ENCODE measurements at regions not wholly inside any gene's neighbourhood (a gene's known extent, or its start where the extent isn't known, plus 50 kb on each side); places are given as distances from the start of the nearest gene placed in this dataset.

DNA sequence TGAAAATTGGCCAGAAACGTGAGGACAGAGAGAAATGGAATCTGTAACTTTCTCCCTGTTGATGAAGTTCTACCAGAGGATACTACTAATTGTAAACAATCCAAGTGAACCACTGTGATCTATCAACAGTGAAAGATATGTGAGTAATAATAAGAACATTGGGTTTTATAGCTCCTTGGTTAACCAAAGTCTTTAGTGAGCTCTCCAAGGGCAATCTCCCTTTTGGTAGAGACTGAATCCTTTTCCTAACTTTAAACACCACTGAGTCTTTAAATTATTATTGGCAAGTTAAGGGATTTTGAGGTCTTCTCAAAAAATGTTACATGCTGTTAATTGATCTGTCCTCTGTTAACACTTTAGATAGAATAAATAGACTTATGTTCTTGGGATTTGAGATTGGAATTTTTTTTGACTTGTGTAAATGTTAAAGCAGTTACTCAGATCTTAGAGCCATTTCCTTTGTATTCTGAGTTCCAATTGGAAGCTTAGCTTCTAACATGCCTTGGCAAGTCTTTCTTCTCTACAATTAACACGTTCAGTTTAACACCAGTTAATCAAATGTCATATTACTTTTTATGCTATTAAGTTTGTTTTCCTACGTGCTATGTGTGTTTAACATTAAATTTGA lies 338.2 kb upstream of the DDHD1 start:
- intact Hi-C loops (cut with micrococcal nuclease), result no loop called here
- H3K9me3 Mint-ChIP-seq, result peaks cover 5% of the 10 kb centered on the region
- no peaks in the 10 kb centered on the region for H3K27me3 Mint-ChIP-seq
- no peaks in the 10 kb centered on the region for H3K4me1 Mint-ChIP-seq (ENCODE audit: low read depth)
- no peak overlapping the region for H3K27ac Mint-ChIP-seq
- no peak overlapping the region for H3K4me3 Mint-ChIP-seq
- no peaks in the 10 kb centered on the region for H3K36me3 Mint-ChIP-seq (ENCODE audit: low read depth)

DNA sequence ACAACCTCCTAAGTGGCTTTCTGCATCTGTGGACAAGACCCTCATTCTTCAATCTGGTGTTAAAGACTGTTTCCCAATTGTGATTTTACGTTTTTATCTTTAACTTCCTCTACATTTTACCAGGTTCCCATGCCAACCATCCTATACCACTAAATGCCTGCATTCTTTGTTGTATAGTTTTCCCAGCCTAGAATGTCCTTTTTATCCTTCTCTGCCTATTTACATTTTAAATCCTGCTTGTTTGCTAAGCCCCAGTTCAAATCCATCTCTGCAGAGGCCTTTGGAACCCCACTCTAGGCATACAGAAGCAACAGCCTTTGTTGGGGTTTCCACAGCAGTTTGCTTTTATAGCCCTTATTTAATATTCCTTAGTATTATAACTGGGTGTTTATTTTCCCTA lies 325.1 kb upstream of the DDHD1 start:
- intact Hi-C loops (cut with micrococcal nuclease), result no loop called here
- Mint-ChIP-seq H3K4me1 (ENCODE audit: low read depth) (no peaks in the 10 kb centered on the region), H3K4me3 (no peak overlapping the region), H3K36me3 (ENCODE audit: low read depth) (no peaks in the 10 kb centered on the region), H3K27ac (no peak overlapping the region), H3K27me3 (no peaks in the 10 kb centered on the region), H3K9me3 (peaks cover 45% of the 10 kb centered on the region)

DNA sequence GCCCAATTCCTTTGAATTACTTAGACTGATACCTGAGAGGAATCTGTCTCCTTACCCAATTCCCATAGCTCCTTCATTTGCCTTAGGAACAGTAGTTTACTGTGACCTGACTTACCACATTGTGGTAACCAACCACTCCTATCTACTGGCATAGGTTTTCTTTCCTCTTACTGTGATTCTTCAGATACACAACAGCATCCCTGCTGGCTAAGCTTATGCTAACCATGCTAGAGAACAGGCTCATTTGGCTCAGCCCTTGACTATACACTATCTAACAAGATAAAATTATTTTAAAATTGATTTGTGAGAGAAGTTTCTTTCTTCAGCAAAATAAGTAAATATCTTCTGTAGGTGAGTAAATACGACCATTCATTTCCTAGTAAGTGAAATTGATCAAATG lies 320.4 kb upstream of the DDHD1 start:
- intact Hi-C loops (cut with micrococcal nuclease), result no loop called here
- Mint-ChIP-seq H3K36me3 (ENCODE audit: low read depth) (no peaks in the 10 kb centered on the region), H3K27ac (no peak overlapping the region), H3K27me3 (no peaks in the 10 kb centered on the region), H3K9me3 (peaks cover 13% of the 10 kb centered on the region), H3K4me1 (ENCODE audit: low read depth) (no peaks in the 10 kb centered on the region), H3K4me3 (no peak overlapping the region)

DNA sequence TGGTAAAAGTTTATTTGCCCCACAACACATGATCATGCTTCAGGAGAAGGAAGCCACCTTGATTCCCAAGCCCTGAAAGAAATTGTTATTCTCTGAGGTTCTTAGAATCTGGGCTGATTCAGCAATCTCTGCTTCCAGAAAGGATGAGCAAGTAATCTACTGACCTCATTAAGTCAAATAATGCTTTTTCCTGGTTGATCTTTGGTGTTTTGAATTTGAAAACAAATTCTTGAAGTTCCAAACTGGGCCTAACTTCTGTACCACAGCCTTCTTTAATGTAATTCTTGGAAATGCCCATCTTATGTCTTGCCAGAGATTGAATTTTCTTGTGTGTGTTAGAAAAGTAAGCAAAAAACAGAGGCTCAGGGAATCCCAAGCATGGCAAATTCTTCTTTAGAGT lies 319.2 kb upstream of the DDHD1 start:
- H3K9me3 Mint-ChIP-seq, result peaks cover 3% of the 10 kb centered on the region
- H3K4me3 Mint-ChIP-seq, result no peak overlapping the region
- intact Hi-C loops (cut with micrococcal nuclease), result no loop called here
- no peak overlapping the region for H3K27ac Mint-ChIP-seq
- no peaks in the 10 kb centered on the region for H3K4me1 Mint-ChIP-seq (ENCODE audit: low read depth)
- H3K36me3 Mint-ChIP-seq (ENCODE audit: low read depth), result no peaks in the 10 kb centered on the region
- H3K27me3 Mint-ChIP-seq, result no peaks in the 10 kb centered on the region

DNA sequence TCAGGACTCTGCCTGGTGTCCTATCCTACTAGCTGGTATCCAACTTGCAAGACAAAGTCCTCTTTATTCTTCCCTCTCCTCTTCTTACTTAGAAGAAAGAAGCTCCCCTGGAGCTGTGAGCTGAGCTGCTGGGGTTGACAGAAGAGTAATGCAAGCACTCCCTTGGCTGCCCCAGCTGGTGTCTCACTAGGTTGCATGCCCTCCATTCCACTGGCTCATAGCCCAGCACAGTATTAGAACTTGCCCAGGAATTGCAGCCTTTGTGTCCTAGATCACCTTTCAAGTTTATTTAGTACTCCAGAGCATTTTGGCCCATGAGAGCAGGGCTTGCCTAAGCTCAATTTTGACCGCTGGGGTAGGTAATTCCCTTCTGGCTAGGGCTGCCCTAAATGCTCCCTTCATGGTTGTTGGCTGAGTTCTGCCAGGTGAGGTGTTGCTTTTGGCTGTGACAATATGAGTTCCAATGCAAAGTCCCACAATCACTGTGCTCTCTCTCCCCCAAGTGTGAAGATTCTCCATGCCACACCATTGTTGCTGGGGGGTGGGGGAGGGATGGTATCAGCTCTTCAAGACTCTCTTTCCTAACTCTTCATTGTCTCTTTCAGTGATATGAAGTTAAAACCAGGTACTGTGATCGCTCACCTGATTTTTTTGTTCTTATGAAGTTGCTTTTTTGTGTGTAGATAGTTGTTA lies 317.4 kb upstream of the DDHD1 start:
- intact Hi-C loops (cut with micrococcal nuclease), result no loop called here
- H3K27ac Mint-ChIP-seq, result no peak overlapping the region
- H3K27me3 Mint-ChIP-seq, result no peaks in the 10 kb centered on the region
- no peaks in the 10 kb centered on the region for H3K36me3 Mint-ChIP-seq (ENCODE audit: low read depth)
- no peaks in the 10 kb centered on the region for H3K4me1 Mint-ChIP-seq (ENCODE audit: low read depth)
- no peaks in the 10 kb centered on the region for H3K9me3 Mint-ChIP-seq
- no peak overlapping the region for H3K4me3 Mint-ChIP-seq

DNA sequence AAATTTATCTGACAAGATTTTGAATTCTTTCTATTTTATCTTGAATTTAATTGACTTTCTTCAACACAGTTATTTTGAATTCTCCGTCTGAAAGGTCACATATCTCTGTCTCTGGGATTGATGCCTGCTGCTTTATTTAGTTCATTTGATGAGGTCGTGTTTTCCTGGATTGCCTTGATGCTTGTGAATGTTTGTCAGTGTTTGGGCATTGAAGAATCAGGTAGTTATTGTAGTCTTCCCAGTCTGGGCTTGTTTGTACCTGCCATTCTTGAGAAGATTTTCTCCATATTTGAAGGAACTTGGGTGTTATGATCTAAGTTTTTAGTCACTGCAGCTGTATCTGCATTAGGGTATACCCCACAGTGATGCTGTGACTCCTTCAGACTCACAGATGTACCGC lies 315.8 kb upstream of the DDHD1 start:
- intact Hi-C loops (cut with micrococcal nuclease), result no loop called here
- no peaks in the 10 kb centered on the region for H3K27me3 Mint-ChIP-seq
- no peak overlapping the region for H3K27ac Mint-ChIP-seq
- no peak overlapping the region for H3K4me3 Mint-ChIP-seq
- H3K36me3 Mint-ChIP-seq (ENCODE audit: low read depth), result no peaks in the 10 kb centered on the region
- H3K9me3 Mint-ChIP-seq, result no peaks in the 10 kb centered on the region
- no peaks in the 10 kb centered on the region for H3K4me1 Mint-ChIP-seq (ENCODE audit: low read depth)

DNA sequence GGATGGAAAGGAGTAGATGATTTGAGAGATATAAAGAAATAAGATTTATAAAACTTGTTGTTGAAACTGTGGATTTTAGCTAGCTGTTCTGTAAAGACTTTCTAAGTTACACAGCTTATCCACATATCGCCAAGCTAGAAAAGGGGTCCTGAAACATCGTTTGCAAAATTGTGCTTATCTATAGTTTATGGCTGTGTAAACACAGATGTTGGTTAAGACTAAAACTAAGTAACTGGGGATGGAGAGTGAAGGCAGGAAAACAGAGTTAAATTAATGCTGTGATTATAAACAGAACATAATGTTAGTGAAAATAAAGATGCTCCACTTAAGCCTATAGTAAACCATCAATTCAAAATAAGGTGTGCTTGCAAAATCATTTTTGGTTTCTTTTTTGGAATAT lies 311.3 kb upstream of the DDHD1 start:
- Mint-ChIP-seq H3K4me3 (no peak overlapping the region), H3K9me3 (peaks cover 7% of the 10 kb centered on the region)
- intact Hi-C loops (cut with micrococcal nuclease), result no loop called here

DNA sequence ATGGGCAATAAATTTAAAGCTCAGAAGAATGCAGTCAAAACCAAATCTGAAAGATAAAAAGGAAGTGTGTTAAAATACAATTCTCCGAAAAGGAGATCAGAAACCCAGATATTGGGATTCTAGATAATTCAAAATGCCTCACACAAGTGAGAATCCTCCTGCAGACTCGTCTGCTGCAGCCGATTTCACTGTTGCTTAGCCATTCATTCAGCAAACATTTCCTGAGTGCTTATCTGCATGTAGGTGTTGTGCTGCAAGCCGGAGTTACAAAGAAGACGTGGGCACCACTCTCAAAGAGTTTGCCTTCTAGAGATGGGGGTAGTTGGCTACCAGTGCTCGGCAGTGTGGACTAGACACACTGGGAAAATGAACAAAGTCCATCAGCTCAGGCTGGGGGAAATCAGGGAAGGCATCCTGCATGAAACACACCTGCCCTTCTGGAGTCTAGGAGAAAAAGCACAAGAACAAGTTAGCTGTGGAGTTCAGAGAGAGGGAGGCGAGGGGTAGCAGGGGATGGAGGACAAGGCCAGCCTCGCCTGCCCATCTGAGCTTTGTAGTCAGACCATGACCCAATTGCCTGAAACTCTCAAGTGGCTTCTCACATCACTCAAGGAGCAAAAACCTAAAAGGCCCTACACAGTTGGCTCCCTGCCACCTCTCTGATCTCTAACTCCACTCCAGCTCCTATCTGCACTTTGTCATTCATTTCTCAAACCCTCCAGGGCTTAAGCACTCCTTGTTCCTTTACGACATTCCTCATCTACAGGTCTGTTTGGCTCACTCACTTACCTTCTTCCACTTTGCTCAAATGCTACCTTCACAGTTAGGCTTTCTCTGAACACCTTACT lies 310.0 kb upstream of the DDHD1 start:
- Mint-ChIP-seq H3K4me1 (ENCODE audit: low read depth) (no peaks in the 10 kb centered on the region), H3K4me3 (no peak overlapping the region), H3K36me3 (ENCODE audit: low read depth) (no peaks in the 10 kb centered on the region), H3K9me3 (peaks cover 7% of the 10 kb centered on the region), H3K27ac (no peak overlapping the region), H3K27me3 (no peaks in the 10 kb centered on the region)
- intact Hi-C loops (cut with micrococcal nuclease), result no loop called here

More for the DNA sequence above, 311.3 kb upstream of the DDHD1 start:
- Mint-ChIP-seq H3K4me1 (ENCODE audit: low read depth) (no peaks in the 10 kb centered on the region), H3K27me3 (no peaks in the 10 kb centered on the region), H3K36me3 (ENCODE audit: low read depth) (no peaks in the 10 kb centered on the region), H3K27ac (no peak overlapping the region)

DNA sequence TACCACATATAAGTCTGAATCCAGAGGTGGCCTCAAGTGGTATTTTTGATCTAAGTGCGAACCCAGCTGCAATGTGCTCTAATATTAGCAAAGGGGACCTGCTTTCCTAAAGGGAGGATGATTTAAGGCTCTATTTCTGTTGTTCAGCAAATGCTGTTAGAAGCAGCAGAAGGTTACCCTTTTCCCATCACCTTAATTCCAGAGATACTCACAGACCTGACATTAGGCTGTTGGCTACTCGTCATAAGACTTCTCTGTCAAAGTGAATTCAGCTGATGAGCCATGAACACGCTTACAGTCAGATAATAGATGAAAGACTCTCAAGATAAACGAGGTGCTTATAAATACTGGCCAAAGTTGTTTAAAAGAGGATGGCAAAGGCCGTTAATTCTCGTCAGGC lies 308.7 kb upstream of the DDHD1 start:
- no peaks in the 10 kb centered on the region for H3K36me3 Mint-ChIP-seq (ENCODE audit: low read depth)
- H3K9me3 Mint-ChIP-seq, result peaks cover 7% of the 10 kb centered on the region
- no peak overlapping the region for H3K4me3 Mint-ChIP-seq
- no peaks in the 10 kb centered on the region for H3K27me3 Mint-ChIP-seq
- no peaks in the 10 kb centered on the region for H3K4me1 Mint-ChIP-seq (ENCODE audit: low read depth)
- intact Hi-C loops (cut with micrococcal nuclease), result no loop called here
- no peak overlapping the region for H3K27ac Mint-ChIP-seq

DNA sequence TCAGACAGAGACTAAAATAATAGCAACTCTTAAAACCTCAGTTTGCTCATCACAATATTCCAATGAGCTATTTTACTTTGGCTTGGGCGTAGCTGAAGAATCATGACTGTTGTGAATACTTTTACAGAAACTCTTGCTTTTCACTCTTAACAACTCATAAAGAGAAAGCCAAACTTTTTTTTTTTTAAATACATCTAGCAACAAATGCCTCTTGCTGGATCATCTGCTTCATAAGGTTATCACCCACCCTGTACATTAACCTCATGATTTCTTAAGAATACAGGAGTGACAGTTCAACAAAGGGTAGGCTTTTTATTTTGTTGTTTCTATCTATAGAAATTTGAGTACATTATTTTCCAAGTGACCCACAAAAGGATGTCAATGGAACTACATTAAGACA lies 307.4 kb upstream of the DDHD1 start:
- intact Hi-C loops (cut with micrococcal nuclease), result no loop called here
- Mint-ChIP-seq H3K4me3 (no peak overlapping the region), H3K9me3 (peaks cover 7% of the 10 kb centered on the region), H3K36me3 (ENCODE audit: low read depth) (no peaks in the 10 kb centered on the region), H3K4me1 (ENCODE audit: low read depth) (no peaks in the 10 kb centered on the region), H3K27ac (no peak overlapping the region), H3K27me3 (no peaks in the 10 kb centered on the region)

DNA sequence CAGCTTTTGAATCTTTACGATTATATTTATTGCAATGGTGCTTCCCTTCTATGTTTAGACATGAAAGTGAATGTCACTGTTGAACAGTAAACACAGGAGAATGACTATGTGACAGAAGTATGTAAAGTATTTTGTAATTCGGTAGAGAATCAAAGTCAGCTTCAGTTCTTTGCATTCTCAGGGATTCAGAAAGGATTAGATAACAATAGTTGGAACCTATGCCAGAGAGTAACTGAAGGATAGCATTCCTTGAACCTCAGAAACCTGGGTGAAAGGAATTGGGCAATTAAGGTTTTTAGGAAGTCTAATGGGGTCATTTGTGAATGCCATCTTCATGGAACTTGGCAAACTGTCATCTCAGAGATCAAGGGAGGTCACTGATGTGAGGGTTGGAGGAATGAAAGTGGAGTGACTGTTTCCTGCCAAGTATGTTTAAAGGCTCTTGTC lies 305.3 kb upstream of the DDHD1 start:
- Mint-ChIP-seq H3K4me1 (ENCODE audit: low read depth) (no peaks in the 10 kb centered on the region), H3K36me3 (ENCODE audit: low read depth) (no peaks in the 10 kb centered on the region)

DNA sequence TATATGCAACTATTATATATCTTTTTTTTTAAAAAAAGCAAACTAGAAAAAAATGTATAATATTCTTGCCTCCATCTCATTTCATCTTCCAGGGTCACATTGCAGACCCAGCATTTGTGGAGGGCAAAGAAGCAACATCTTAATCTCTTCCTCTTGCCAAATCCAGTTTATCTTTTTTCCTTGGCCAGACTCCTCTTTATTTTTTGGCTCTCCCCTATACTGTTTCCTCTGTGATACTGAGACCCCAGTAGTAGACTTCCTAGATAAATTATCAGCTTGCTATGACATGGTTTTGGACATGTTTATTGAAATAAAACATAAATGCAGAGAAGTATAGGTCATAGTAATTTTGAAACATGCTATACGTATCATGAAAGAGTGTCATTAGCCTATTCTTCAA lies 303.8 kb upstream of the DDHD1 start:
- H3K27ac Mint-ChIP-seq, result no peak overlapping the region
- H3K27me3 Mint-ChIP-seq, result no peaks in the 10 kb centered on the region
- intact Hi-C loops (cut with micrococcal nuclease), result no loop called here
- no peaks in the 10 kb centered on the region for H3K36me3 Mint-ChIP-seq (ENCODE audit: low read depth)
- no peaks in the 10 kb centered on the region for H3K4me1 Mint-ChIP-seq (ENCODE audit: low read depth)
- H3K4me3 Mint-ChIP-seq, result no peak overlapping the region
- peaks cover 7% of the 10 kb centered on the region for H3K9me3 Mint-ChIP-seq

More for the DNA sequence above, 305.3 kb upstream of the DDHD1 start:
- Mint-ChIP-seq H3K27ac (no peak overlapping the region), H3K4me3 (no peak overlapping the region), H3K9me3 (peaks cover 7% of the 10 kb centered on the region), H3K27me3 (no peaks in the 10 kb centered on the region)
- intact Hi-C loops (cut with micrococcal nuclease), result no loop called here

DNA sequence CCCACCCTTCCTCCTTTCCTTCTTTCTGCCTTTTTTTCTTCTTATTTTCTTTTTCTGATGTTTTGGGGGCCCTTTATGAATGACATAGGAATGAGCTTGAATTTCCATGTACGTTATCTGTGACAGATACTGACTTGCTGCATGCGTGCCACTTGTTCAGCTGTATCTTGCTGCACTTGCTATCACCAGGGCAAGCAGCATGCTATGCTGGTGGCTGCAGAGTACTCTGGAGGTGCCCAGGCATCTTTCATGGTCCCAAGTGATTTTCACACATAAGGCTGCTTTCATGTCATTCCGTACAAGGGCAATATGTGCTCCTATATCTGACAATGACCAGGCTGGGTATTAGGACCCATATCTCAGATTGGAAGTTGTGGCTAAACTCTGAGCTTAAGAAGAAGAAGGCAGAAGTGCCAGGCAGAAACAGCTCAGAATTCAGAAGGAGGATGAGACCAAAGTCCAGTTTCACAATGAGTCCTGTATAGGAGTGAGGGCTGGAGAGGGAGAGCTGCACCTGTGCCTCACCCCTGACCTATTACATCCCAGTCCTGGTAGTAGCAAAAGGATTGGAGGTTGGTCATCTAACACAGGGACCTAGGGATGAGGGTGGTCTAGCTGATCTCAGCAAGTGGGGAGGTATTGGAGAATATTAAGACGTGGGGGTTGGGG lies 299.0 kb upstream of the DDHD1 start:
- no peaks in the 10 kb centered on the region for H3K27me3 Mint-ChIP-seq
- no peaks in the 10 kb centered on the region for H3K4me1 Mint-ChIP-seq (ENCODE audit: low read depth)
- no peaks in the 10 kb centered on the region for H3K36me3 Mint-ChIP-seq (ENCODE audit: low read depth)
- no peak overlapping the region for H3K27ac Mint-ChIP-seq
- intact Hi-C loops (cut with micrococcal nuclease), result no loop called here
- no peak overlapping the region for H3K4me3 Mint-ChIP-seq
- H3K9me3 Mint-ChIP-seq, result no peaks in the 10 kb centered on the region

DNA sequence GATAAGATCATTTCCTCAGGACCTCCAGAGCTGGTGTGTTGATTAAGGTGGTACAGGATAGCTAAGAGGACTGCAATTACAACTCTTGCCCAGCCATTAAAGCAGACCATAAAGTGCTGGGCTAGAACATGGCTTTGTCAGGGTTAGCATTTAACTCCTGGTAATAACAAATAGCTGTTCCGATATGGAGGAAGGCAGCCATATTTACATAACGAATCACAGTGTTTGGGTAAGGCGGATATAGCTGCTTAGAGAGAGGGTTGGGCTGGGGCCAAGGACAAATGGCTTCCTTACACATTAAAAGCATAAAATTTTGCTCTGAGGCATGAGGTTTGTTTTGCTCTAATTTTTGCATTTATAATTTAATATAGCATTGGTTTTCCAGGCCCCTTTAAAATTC lies 297.7 kb upstream of the DDHD1 start:
- no peaks in the 10 kb centered on the region for H3K4me1 Mint-ChIP-seq (ENCODE audit: low read depth)
- H3K4me3 Mint-ChIP-seq, result no peak overlapping the region
- no peaks in the 10 kb centered on the region for H3K9me3 Mint-ChIP-seq
- intact Hi-C loops (cut with micrococcal nuclease), result no loop called here
- no peak overlapping the region for H3K27ac Mint-ChIP-seq
- no peaks in the 10 kb centered on the region for H3K36me3 Mint-ChIP-seq (ENCODE audit: low read depth)
- H3K27me3 Mint-ChIP-seq, result no peaks in the 10 kb centered on the region

Measured in dendritic cell treated with granulocyte-macrophage colony-stimulating factor and Interleukin-4, amounts not matched to agents 40 ng/mL and 50 ng/mL, for 4 days (primary cell).